IMR-90 (cell line): ENCODE measurements at regions not wholly inside any gene's neighbourhood (a gene's known extent, or its start where the extent isn't known, plus 50 kb on each side); places are given as distances from the start of the nearest gene placed in this dataset.

ENCODE experiments used
- ATAC-seq: fragments of 200-7000 bp; cut with Tn5 transposase; 2 replicates; pipeline ENCODE4 v1.9.1; 2020; ENCODE audit warnings: low read depth, mild to moderate bottlenecking, moderate library complexity
- BruUV-seq: library from RNA; stranded (reverse); fragments of 400-500 nt; replicated peaks from 2 replicates; lab custom pipeline; 2021; lab: Mats Ljungman, UMichigan
- CTCF ChIA-PET: fragments of 300-600 bp; formaldehyde crosslinking; extraction: SDS; loops from one replicate; lab custom pipeline; 2021; ENCODE audit warnings: antibody characterized with exemption; lab: Yijun Ruan, JAX
- POLR2A ChIA-PET: fragments of 300-600 bp; sonication (Branson Sonifier 250); formaldehyde crosslinking; loops from one replicate; lab custom pipeline; 2022; ENCODE audit warnings: antibody characterized with exemption; ENCODE audit not compliant: unreplicated experiment; lab: Charles Lee
- DNase-seq: peaks from one replicate; pipeline ENCODE4 v3.0.0; 2013
- H2AFZ ChIP-seq: replicated peaks from 2 replicates; pipeline ENCODE3; 2013; ENCODE audit warnings: low read length, mild to moderate bottlenecking; ENCODE audit not compliant: poor library complexity
- H2AK5ac ChIP-seq: 2 replicates; pipeline ENCODE4 v1.6.1; 2013; ENCODE audit warnings: low read depth, low read length, inconsistent platforms
- H2AK9ac ChIP-seq: replicated peaks from 2 replicates; pipeline ENCODE3; 2013; ENCODE audit warnings: mild to moderate bottlenecking, low read depth, low read length, moderate library complexity; ENCODE audit not compliant: poor library complexity
- H2BK120ac ChIP-seq: 2 replicates; pipeline ENCODE4 v1.6.1; 2013; ENCODE audit warnings: low read depth, low read length, inconsistent platforms
- H2BK15ac ChIP-seq: 3 replicates; pipeline ENCODE4 v1.6.1; 2013; ENCODE audit warnings: low read depth, low read length, inconsistent platforms
- H2BK20ac ChIP-seq: 2 replicates; pipeline ENCODE4 v1.6.1; 2013; ENCODE audit warnings: low read depth, mild to moderate bottlenecking, inconsistent platforms, low read length, moderate library complexity
- H2BK5ac ChIP-seq: 2 replicates; pipeline ENCODE4 v1.6.1; 2013; ENCODE audit warnings: mild to moderate bottlenecking, low read depth, low read length, inconsistent platforms; ENCODE audit not compliant: poor library complexity, severe bottlenecking
- H3K14ac ChIP-seq: replicated peaks from 2 replicates; pipeline ENCODE4 v1.6.1; 2013; ENCODE audit warnings: low read depth, low read length, inconsistent platforms
- H3K18ac ChIP-seq: 2 replicates; pipeline ENCODE4 v1.6.1; 2013; ENCODE audit warnings: low read depth, low read length, control low read depth
- H3K23ac ChIP-seq: 2 replicates; pipeline ENCODE4 v1.6.1; 2013; ENCODE audit warnings: low read depth, low read length, inconsistent platforms
- H3K27ac ChIP-seq: 2 replicates; pipeline ENCODE4 v1.5.1; 2013; ENCODE audit warnings: mild to moderate bottlenecking, control low read depth, low read length; ENCODE audit not compliant: insufficient read depth
- H3K27me3 ChIP-seq: 2 replicates; pipeline ENCODE4 v1.6.1; 2013; ENCODE audit warnings: low read length; ENCODE audit not compliant: control insufficient read depth, insufficient read depth
- H3K36me3 ChIP-seq: 2 replicates; pipeline ENCODE4 v1.6.1; 2013; ENCODE audit warnings: low read length, mixed read lengths; ENCODE audit not compliant: control insufficient read depth, insufficient read depth
- H3K4ac ChIP-seq: 2 replicates; pipeline ENCODE4 v1.6.1; 2013; ENCODE audit warnings: low read depth, low read length, inconsistent platforms
- H3K4me1 ChIP-seq: 2 replicates; pipeline ENCODE4 v1.6.1; 2013; ENCODE audit warnings: low read length, mixed read lengths; ENCODE audit not compliant: control insufficient read depth, insufficient read depth
- H3K4me2 ChIP-seq: 2 replicates; pipeline ENCODE4 v1.6.1; 2013; ENCODE audit warnings: low read depth, mild to moderate bottlenecking, control low read depth, low read length, moderate library complexity
- H3K4me3 ChIP-seq: 2 replicates; pipeline ENCODE4 v1.5.1; 2013; ENCODE audit warnings: low read depth, mild to moderate bottlenecking, control low read depth, low read length, moderate library complexity; ENCODE audit not compliant: insufficient read depth
- H3K56ac ChIP-seq: 2 replicates; pipeline ENCODE4 v1.6.1; 2013; ENCODE audit warnings: low read length, inconsistent platforms; ENCODE audit not compliant: insufficient read depth; ENCODE audit errors: extremely low read depth
- H3K79me1 ChIP-seq, 2 experiments: 2 replicates each; pipeline ENCODE4 v1.6.1; 2013; ENCODE audit warnings: low read length in 2 of 2, inconsistent platforms in 1 of 2, low read depth in 1 of 2
- H3K9ac ChIP-seq: 2 replicates; pipeline ENCODE4 v1.6.1; 2013; ENCODE audit warnings: low read depth, low read length, control low read depth
- H3K9me1 ChIP-seq: 2 replicates; pipeline ENCODE4 v1.6.1; 2013; ENCODE audit warnings: low read length, inconsistent platforms; ENCODE audit not compliant: insufficient read depth
- H3K9me3 ChIP-seq: 2 replicates; pipeline ENCODE4 v1.6.1; 2013; ENCODE audit warnings: low read length; ENCODE audit not compliant: control insufficient read depth, insufficient read depth
- H4K20me1 ChIP-seq: 2 replicates; pipeline ENCODE4 v1.6.1; 2013; ENCODE audit warnings: low read length, inconsistent platforms; ENCODE audit not compliant: insufficient read depth
- H4K5ac ChIP-seq: 2 replicates; pipeline ENCODE4 v1.6.1; 2013; ENCODE audit warnings: mild to moderate bottlenecking, low read depth, low read length, control low read depth
- H4K8ac ChIP-seq, 2 experiments: 2 replicates each; pipeline ENCODE4 v1.6.1; 2013; ENCODE audit warnings: low read depth in 2 of 2, low read length in 2 of 2, control low read depth in 1 of 2, inconsistent platforms in 1 of 2
- H4K91ac ChIP-seq: 2 replicates; pipeline ENCODE4 v1.6.1; 2013; ENCODE audit warnings: low read depth, low read length, inconsistent platforms; ENCODE audit not compliant: insufficient read depth
- BHLHE40 ChIP-seq: fragments of 150-350 bp; IDR thresholded peaks from 2 replicates; pipeline ENCODE4 v1.6.1; 2016; ENCODE audit warnings: mild to moderate bottlenecking, low read depth, low read length
- CEBPB ChIP-seq: IDR thresholded peaks from 2 replicates; pipeline ENCODE4 v1.6.1; 2012; ENCODE audit warnings: low read depth, low read length, improper control_type of control experiment
- CHD1 ChIP-seq: IDR thresholded peaks from 2 replicates; pipeline ENCODE4 v1.6.1; 2012; ENCODE audit warnings: low read depth, low read length, improper control_type of control experiment
- FOS ChIP-seq: fragments of 150-350 bp; IDR thresholded peaks from 2 replicates; pipeline ENCODE4 v1.6.1; 2016; ENCODE audit warnings: low read depth, low read length
- MAFK ChIP-seq: IDR thresholded peaks from 2 replicates; pipeline ENCODE4 v1.6.1; 2012; ENCODE audit warnings: low read depth, low read length, improper control_type of control experiment
- MAZ ChIP-seq: IDR thresholded peaks from 2 replicates; pipeline ENCODE4 v1.6.1; 2012; ENCODE audit warnings: low read depth, mild to moderate bottlenecking, low read length, improper control_type of control experiment, moderate library complexity, borderline replicate concordance
- MXI1 ChIP-seq: IDR thresholded peaks from 2 replicates; pipeline ENCODE4 v1.6.1; 2012; ENCODE audit warnings: low read depth, mild to moderate bottlenecking, low read length, moderate library complexity, borderline replicate concordance
- NFE2L2 ChIP-seq: fragments of 150-350 bp; IDR thresholded peaks from 2 replicates; pipeline ENCODE4 v1.6.1; 2016; ENCODE audit warnings: low read depth, mild to moderate bottlenecking, low read length
- POLR2A ChIP-seq: IDR thresholded peaks from 2 replicates; pipeline ENCODE4 v1.6.1; 2012; ENCODE audit warnings: mild to moderate bottlenecking, low read depth, low read length
- RAD21 ChIP-seq: IDR thresholded peaks from 2 replicates; pipeline ENCODE4 v1.6.1; 2012; ENCODE audit warnings: low read length, improper control_type of control experiment
- RCOR1 ChIP-seq: IDR thresholded peaks from 2 replicates; pipeline ENCODE4 v1.6.1; 2012; ENCODE audit warnings: mild to moderate bottlenecking, low read length, improper control_type of control experiment; ENCODE audit not compliant: insufficient replicate concordance
- RFX5 ChIP-seq: IDR thresholded peaks from 2 replicates; pipeline ENCODE4 v1.8.0; 2012; ENCODE audit warnings: low read depth, mild to moderate bottlenecking, low read length, moderate library complexity
- SMC3 ChIP-seq: fragments of 150-350 bp; IDR thresholded peaks from 2 replicates; pipeline ENCODE4 v1.6.1; 2016; ENCODE audit warnings: low read depth, mild to moderate bottlenecking, antibody characterized with exemption, low read length, moderate library complexity
- WGBS, 2 experiments: methylation state at CpG; one replicate each; pipeline versions ENCODE4 v1.1.5 to v1.1.7; 2013; ENCODE audit warnings: missing lambda C conversion rate in 2 of 2; ENCODE audit not compliant: insufficient read length in 1 of 2; ENCODE audit errors: extremely low coverage in 2 of 2; 5-methylcytosine and 5-hydroxymethylcytosine counted together
- dilution Hi-C: fragments of 300-500 bp; cut with HindIII; formaldehyde crosslinking; loops from one replicate; pipeline ENCODE4 v1.14.3; 2018; ENCODE audit warnings: low sequenced_read_pairs; ENCODE audit not compliant: unreplicated experiment
- in situ Hi-C: fragments of 300-500 bp; cut with MboI; formaldehyde crosslinking; loops from 3 replicates; pipeline ENCODE4 v1.14.3; 2019; ENCODE audit warnings: low sequenced_read_pairs, inconsistent platforms, mixed read lengths
- intact Hi-C: fragments of 100-400 bp; cut with micrococcal nuclease; formaldehyde crosslinking; loops from 2 replicates; pipeline ENCODE4 v1.10.0; 2022
- TF ChIP-seq, protein P1 (sequence below): fragments of 150-350 bp; IDR thresholded peaks from 2 replicates; pipeline ENCODE4 v1.6.1; 2017; ENCODE audit warnings: mild to moderate bottlenecking, antibody characterized with exemption, low read length, low read depth
- TF ChIP-seq, protein P2 (sequence below): fragments of 150-350 bp; IDR thresholded peaks from 2 replicates; pipeline ENCODE4 v1.6.1; 2016; ENCODE audit warnings: low read depth, mild to moderate bottlenecking, low read length, moderate library complexity, borderline replicate concordance
- TF ChIP-seq, protein P3 (sequence below): conservative IDR thresholded peaks from 2 replicates; pipeline ENCODE4 v1.5.1; 2012; ENCODE audit warnings: mild to moderate bottlenecking, low read depth, low read length, improper control_type of control experiment

DNA sequence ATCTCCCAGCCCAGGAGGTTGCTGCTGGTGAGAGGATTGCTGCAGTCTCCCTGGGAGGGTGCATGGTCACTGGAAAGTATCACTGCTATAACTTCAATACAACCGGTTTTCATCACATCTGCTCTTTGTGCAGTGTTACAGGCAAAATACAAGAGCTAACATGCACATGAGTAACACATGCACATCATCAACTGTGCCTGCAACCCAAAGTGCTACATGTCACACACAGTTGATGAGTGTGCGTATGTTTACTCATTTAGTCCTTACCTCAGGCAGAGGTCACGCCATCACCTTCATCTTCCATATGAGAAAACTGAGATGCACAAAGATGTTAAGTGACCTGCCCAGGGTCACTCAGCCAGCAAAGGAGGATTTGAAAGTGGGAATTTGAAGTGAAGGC, 277.7 kb downstream of the FAM72C start:
- DNase-seq (no peak), ATAC-seq (no peak)
- no peak overlapping the region for H3K4me3 ChIP-seq
- no peak overlapping the region for H3K27ac ChIP-seq
- H2BK15ac ChIP-seq: no peak overlapping the region
- no peak overlapping the region for H3K9ac ChIP-seq
- no peak overlapping the region for H4K8ac ChIP-seq
- BruUV-seq: no TSS peak
- no peak overlapping the region for H2AK9ac ChIP-seq
- peaks cover 2% of the 10 kb centered on the region; the same call in 1 of the 2 replicates for H3K9me3 ChIP-seq
- H3K14ac ChIP-seq: no peak overlapping the region
- H2AK5ac ChIP-seq: no peak overlapping the region
- POLR2A ChIA-PET: no interaction called here
- H3K18ac ChIP-seq: no peak overlapping the region
- whole genome bisulfite sequencing, 2 experiments: 50% methylated on average over 1 of the region's 3 CpGs; no CpG with 5 or more reads in 1 of the 2 experiments
- CTCF ChIA-PET: no interaction called here
- H2BK5ac ChIP-seq: no peak overlapping the region
- H3K4ac ChIP-seq: no peak overlapping the region
- H3K23ac ChIP-seq: no peak overlapping the region
- no peak overlapping the region for H4K5ac ChIP-seq
- no peak overlapping the region for H2BK20ac ChIP-seq
- H3K9me1 ChIP-seq: no peaks in the 10 kb centered on the region
- no peaks in the 10 kb centered on the region for H3K36me3 ChIP-seq
- H3K79me1 ChIP-seq: no peaks in the 10 kb centered on the region
- H2BK120ac ChIP-seq: no peak overlapping the region
- no peak overlapping the region for H3K56ac ChIP-seq
- H3K4me1 ChIP-seq: no peaks in the 10 kb centered on the region
- H3K27me3 ChIP-seq: peaks cover 21% of the 10 kb centered on the region
- H4K20me1 ChIP-seq: no peaks in the 10 kb centered on the region
- dilution Hi-C loops: no loop called here
- in situ Hi-C loops: no loop called here
- no peak overlapping the region for H4K91ac ChIP-seq
- intact Hi-C loops: no loop called here
- H3K4me2 ChIP-seq: no peak overlapping the region
- H2AFZ ChIP-seq: no peak overlapping the region
- TF ChIP-seq, protein P1, sequence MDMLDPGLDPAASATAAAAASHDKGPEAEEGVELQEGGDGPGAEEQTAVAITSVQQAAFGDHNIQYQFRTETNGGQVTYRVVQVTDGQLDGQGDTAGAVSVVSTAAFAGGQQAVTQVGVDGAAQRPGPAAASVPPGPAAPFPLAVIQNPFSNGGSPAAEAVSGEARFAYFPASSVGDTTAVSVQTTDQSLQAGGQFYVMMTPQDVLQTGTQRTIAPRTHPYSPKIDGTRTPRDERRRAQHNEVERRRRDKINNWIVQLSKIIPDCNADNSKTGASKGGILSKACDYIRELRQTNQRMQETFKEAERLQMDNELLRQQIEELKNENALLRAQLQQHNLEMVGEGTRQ: no peak
- TF ChIP-seq FOS (no peak), RCOR1 (no peak), NFE2L2 (no peak), SMC3 (no peak), CHD1 (no peak), MAFK (no peak), CEBPB (no peak), RFX5 (no peak), RAD21 (no peak), MAZ (no peak), BHLHE40 (no peak), POLR2A (no peak), MXI1 (no peak)
- TF ChIP-seq, protein P2, sequence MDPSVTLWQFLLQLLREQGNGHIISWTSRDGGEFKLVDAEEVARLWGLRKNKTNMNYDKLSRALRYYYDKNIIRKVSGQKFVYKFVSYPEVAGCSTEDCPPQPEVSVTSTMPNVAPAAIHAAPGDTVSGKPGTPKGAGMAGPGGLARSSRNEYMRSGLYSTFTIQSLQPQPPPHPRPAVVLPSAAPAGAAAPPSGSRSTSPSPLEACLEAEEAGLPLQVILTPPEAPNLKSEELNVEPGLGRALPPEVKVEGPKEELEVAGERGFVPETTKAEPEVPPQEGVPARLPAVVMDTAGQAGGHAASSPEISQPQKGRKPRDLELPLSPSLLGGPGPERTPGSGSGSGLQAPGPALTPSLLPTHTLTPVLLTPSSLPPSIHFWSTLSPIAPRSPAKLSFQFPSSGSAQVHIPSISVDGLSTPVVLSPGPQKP: no peak
- TF ChIP-seq, protein P3, sequence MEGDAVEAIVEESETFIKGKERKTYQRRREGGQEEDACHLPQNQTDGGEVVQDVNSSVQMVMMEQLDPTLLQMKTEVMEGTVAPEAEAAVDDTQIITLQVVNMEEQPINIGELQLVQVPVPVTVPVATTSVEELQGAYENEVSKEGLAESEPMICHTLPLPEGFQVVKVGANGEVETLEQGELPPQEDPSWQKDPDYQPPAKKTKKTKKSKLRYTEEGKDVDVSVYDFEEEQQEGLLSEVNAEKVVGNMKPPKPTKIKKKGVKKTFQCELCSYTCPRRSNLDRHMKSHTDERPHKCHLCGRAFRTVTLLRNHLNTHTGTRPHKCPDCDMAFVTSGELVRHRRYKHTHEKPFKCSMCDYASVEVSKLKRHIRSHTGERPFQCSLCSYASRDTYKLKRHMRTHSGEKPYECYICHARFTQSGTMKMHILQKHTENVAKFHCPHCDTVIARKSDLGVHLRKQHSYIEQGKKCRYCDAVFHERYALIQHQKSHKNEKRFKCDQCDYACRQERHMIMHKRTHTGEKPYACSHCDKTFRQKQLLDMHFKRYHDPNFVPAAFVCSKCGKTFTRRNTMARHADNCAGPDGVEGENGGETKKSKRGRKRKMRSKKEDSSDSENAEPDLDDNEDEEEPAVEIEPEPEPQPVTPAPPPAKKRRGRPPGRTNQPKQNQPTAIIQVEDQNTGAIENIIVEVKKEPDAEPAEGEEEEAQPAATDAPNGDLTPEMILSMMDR: no peak
